Mucosa of descending colon (tissue), 3 donors: ENCODE measurements at regions not wholly inside any gene's neighbourhood (a gene's known extent, or its start where the extent isn't known, plus 50 kb on each side); places are given as distances from the start of the nearest gene placed in this dataset.

ENCODE experiments used
- ATAC-seq: fragments of 200-7000 bp; cut with Tn5 transposase; one replicate; pipeline ENCODE4 v1.9.1; 2020; ENCODE audit warnings: mild to moderate bottlenecking, moderate library complexity
- DNase-seq, 3 donors: peaks; one replicate each; pipeline ENCODE4 v3.0.0-alpha.2; 2020
- H3K36me3 ChIP-seq: fragments of 200-600 bp; one replicate; pipeline ENCODE4 v1.8.0; 2021; ENCODE audit warnings: low read depth, mild to moderate bottlenecking
- H3K4me1 ChIP-seq: fragments of 200-600 bp; one replicate; pipeline ENCODE4 v1.8.0; 2021; ENCODE audit warnings: low read depth, mild to moderate bottlenecking
- H3K4me3 ChIP-seq: fragments of 200-600 bp; one replicate; pipeline ENCODE4 v1.8.0; 2021; ENCODE audit warnings: mild to moderate bottlenecking
- H3K9me3 ChIP-seq: fragments of 200-600 bp; one replicate; pipeline ENCODE4 v1.8.0; 2021; ENCODE audit warnings: mild to moderate bottlenecking
- CTCF ChIP-seq: fragments of 200-600 bp; IDR thresholded peaks from one replicate; pipeline ENCODE4 v1.8.0; 2022; ENCODE audit warnings: antibody characterized with exemption, mild to moderate bottlenecking
- intact Hi-C, 2 donors: fragments of 100-400 bp; cut with DNase I in 1 of 2; cut with micrococcal nuclease in 1 of 2; formaldehyde crosslinking; loops; one replicate each; pipeline versions ENCODE4 v1.11.0 to v1.11.1; 2022; cut with DNase I, micrococcal nuclease
- donor health status: DM: no; HTN: no; CAD: no; lungs with moderate emphysema.
- donor health status: DM: no; HTN: no; CAD: no.
- donor health status: DM: no; HTN: yes; CAD: no.

GRCh38 chr16:17845031-17845430 lies 374.3 kb upstream of the XYLT1 start:
- no peak overlapping the region for H3K4me3 ChIP-seq
- no peaks in the 10 kb centered on the region for H3K9me3 ChIP-seq
- no peaks in the 10 kb centered on the region for H3K4me1 ChIP-seq
- intact Hi-C loops: no loop called here
- no peak for TF ChIP-seq CTCF
- DNase-seq (no peak), ATAC-seq (no peak)
- no peaks in the 10 kb centered on the region for H3K36me3 ChIP-seq

GRCh38 chr16:17843905-17844304 lies 373.1 kb upstream of the XYLT1 start:
- Histone ChIP-seq H3K4me1 (no peaks in the 10 kb centered on the region), H3K36me3 (no peaks in the 10 kb centered on the region), H3K4me3 (no peak overlapping the region), H3K9me3 (no peaks in the 10 kb centered on the region)
- TF ChIP-seq CTCF: no peak
- no peak for DNase-seq
- no peak for ATAC-seq
- intact Hi-C loops: no loop called here

GRCh38 chr16:17839907-17840306 lies 369.1 kb upstream of the XYLT1 start:
- no peak for DNase-seq
- ATAC-seq: no peak
- Histone ChIP-seq H3K36me3 (no peaks in the 10 kb centered on the region), H3K4me1 (no peaks in the 10 kb centered on the region), H3K4me3 (no peak overlapping the region), H3K9me3 (no peaks in the 10 kb centered on the region)
- intact Hi-C loops: no loop called here
- no peak for TF ChIP-seq CTCF

- no peak for DNase-seq
- ATAC-seq: no peak
- no peaks in the 10 kb centered on the region for H3K4me1 ChIP-seq
- no peak overlapping the region for H3K4me3 ChIP-seq
- no peaks in the 10 kb centered on the region for H3K9me3 ChIP-seq
- H3K36me3 ChIP-seq: no peaks in the 10 kb centered on the region
- no peak for TF ChIP-seq CTCF
- intact Hi-C loops: no loop called here
Observed at GRCh38 chr16:17839272-17839671, 368.5 kb upstream of the XYLT1 start.

- H3K36me3 ChIP-seq: no peaks in the 10 kb centered on the region
- no peaks in the 10 kb centered on the region for H3K4me1 ChIP-seq
- intact Hi-C loops: no loop called here
- H3K4me3 ChIP-seq: no peak overlapping the region
- no peak for TF ChIP-seq CTCF
- ATAC-seq (no peak), DNase-seq (no peak)
- H3K9me3 ChIP-seq: no peaks in the 10 kb centered on the region
Observed at GRCh38 chr16:17836868-17837602, 366.3 kb upstream of the XYLT1 start.
